GM13976 (cell line): ENCODE measurements at regions not wholly inside any gene's neighbourhood (a gene's known extent, or its start where the extent isn't known, plus 50 kb on each side); places are given as distances from the start of the nearest gene placed in this dataset.

Experiments used
- DNase-seq: peaks from one replicate; pipeline ENCODE4 v3.0.0; 2012; ENCODE audit warnings: low spot score
- in situ Hi-C: fragments of 300-500 bp; cut with MboI; formaldehyde crosslinking; loops from one replicate; pipeline ENCODE4 v1.12.0; 2022; ENCODE audit warnings: low sequenced_read_pairs, mixed read lengths, inconsistent platforms; ENCODE audit not compliant: unreplicated experiment
- TF ChIP-seq, protein P1 (sequence below): IDR thresholded peaks from 2 replicates; pipeline ENCODE4 v1.5.1; 2012; ENCODE audit warnings: borderline replicate concordance, mild to moderate bottlenecking; ENCODE audit not compliant: insufficient read depth; ENCODE audit errors: extremely low read depth, missing control alignments, control extremely low read depth

DNA sequence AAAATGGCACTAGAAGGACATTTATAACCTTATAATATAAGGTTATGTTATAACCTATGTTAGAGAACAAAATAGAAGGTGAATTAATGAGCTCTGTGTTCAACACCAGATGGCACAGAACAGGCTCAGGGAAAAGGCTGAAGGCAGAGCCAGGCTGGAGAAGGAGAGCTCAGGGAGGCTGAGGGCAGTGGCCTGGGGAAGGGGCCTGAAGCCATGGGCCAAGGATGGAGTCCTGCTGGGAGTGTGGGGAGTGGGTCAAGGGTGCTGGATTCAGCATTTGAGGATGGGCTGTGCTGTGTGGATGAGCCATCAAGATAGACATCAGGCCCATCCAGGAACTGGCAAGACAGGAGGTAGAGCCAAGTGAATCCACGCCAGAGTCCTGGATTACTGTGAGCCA, 218.8 kb downstream of the ZNF248 start:
- TF ChIP-seq, protein P1, sequence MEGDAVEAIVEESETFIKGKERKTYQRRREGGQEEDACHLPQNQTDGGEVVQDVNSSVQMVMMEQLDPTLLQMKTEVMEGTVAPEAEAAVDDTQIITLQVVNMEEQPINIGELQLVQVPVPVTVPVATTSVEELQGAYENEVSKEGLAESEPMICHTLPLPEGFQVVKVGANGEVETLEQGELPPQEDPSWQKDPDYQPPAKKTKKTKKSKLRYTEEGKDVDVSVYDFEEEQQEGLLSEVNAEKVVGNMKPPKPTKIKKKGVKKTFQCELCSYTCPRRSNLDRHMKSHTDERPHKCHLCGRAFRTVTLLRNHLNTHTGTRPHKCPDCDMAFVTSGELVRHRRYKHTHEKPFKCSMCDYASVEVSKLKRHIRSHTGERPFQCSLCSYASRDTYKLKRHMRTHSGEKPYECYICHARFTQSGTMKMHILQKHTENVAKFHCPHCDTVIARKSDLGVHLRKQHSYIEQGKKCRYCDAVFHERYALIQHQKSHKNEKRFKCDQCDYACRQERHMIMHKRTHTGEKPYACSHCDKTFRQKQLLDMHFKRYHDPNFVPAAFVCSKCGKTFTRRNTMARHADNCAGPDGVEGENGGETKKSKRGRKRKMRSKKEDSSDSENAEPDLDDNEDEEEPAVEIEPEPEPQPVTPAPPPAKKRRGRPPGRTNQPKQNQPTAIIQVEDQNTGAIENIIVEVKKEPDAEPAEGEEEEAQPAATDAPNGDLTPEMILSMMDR: no peak
- in situ Hi-C loops: no loop called here
- DNase-seq: no peak

GRCh38 chr10:37634351-37634880, 223.0 kb downstream of the ZNF248 start:
- no peak for DNase-seq
- TF ChIP-seq, protein P1: no peak
- in situ Hi-C loops: no loop called here

DNA sequence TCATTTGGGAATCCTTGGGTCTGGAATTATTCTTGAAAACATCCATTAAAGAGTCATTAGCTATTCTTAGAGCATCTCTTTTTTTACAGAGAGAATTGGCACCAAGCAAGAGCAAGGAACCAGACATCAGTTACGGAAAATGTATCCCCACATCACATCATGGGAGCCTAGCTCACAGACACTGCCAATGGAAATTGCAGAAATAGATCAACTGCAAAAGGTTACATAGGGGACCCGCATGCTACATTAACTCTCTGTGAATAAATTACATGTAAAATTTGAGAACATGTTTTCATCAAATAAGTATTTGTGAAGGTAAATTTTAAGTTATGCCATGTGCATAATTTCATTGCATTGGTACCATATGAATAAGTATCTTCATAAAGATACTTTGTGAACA, 224.8 kb downstream of the ZNF248 start:
- DNase-seq: no peak
- in situ Hi-C loops: no loop called here
- TF ChIP-seq, protein P1: no peak

DNA sequence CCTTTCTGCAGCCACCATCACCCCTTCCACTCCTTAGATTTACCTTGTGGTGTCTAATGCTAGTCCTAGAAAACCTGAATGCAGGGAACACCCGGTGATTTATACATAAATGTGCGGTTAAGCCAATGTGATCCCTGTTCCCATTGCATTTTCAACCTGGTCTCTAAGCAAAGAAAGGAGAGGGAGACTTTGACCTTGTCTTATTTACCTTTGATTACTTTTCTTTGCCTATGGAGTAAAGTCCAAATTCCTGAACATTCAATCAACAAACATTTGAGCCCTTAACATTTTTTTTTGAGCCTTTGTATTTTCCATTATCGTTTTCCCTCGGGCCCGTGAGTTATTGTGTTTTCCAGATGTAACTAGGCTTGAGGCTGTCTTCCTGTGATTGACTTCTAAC, 233.9 kb downstream of the ZNF248 start:
- no peak for DNase-seq
- TF ChIP-seq, protein P1: no peak
- in situ Hi-C loops: no loop called here

DNA sequence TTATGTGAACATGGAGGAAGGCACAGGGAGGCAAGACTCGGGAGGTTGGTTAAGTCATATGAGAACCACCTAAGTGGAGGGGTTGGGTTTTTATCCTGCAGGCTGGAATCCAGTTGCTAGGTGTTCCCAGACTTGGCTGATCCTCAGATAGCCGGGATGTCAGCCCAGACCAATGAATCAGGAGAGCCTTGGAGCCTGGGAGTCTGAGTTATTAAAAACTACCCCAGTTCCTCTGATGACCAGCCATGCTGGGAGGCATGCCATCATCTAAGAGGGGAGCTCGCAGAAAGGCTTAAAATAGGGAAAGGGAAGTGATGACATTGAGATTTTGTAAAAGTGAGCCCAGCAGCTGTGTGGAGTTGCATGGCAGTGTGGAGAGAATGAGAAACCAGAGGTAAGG, 238.1 kb downstream of the ZNF248 start:
- TF ChIP-seq, protein P1: no peak
- DNase-seq: no peak
- in situ Hi-C loops: no loop called here

DNA sequence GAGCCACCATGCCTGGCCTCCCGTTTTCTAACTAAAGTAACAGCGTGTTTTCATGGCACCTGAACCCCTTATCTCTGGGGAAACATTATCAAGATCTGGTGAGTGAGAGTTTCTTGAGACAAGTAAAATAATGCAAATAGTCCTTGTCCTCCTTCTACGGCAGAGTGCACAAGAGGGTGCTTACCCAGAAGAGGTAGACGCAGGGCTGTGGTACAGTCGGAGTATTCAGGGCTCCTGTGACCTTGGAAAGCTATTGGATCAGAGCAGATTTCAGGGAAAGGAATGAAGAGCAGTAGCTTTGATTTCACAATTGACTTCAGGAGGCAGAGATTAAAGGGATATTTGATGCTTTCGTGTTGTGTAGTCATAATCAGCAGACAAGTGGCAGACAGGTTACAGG, 269.1 kb downstream of the ZNF248 start:
- DNase-seq: no peak
- in situ Hi-C loops: no loop called here
- TF ChIP-seq, protein P1: no peak

DNA sequence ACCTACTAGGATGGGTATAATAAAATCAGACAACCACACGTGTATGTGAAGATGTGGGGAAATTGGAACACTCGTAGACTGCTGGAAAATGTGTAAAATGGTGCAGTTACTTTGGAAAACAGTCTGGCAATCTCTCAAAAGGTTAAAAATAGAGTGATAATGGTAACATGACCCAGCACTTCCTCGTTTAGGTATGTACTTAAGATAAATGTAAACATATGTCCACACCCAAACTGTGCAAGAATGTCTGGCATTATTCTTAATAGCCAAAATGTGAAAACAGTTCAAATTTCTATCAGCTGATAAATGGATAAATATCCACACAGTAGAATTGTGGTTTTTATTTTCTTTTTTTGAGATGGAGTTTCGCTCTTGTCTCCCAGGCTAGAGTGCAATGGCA, 272.8 kb downstream of the ZNF248 start:
- in situ Hi-C loops: no loop called here
- no peak for DNase-seq
- TF ChIP-seq, protein P1: no peak
